Fibroblast of pulmonary artery (primary cell): ENCODE measurements at regions not wholly inside any gene's neighbourhood (a gene's known extent, or its start where the extent isn't known, plus 50 kb on each side); places are given as distances from the start of the nearest gene placed in this dataset.

Experiments
- DNase-seq: peaks from one replicate; pipeline ENCODE4 v3.0.0-alpha.2; 2010; ENCODE audit warnings: low read depth
- H3K4me3 ChIP-seq: replicated peaks from 2 replicates; pipeline ENCODE4 v1.5.1; 2011; ENCODE audit warnings: low read depth, mild to moderate bottlenecking, control low read depth, low read length, moderate library complexity
- CTCF ChIP-seq: IDR thresholded peaks from 2 replicates; pipeline ENCODE4 v1.5.1; 2011; ENCODE audit warnings: mild to moderate bottlenecking, control low read depth, low read length, inconsistent platforms; ENCODE audit errors: missing control alignments

DNA sequence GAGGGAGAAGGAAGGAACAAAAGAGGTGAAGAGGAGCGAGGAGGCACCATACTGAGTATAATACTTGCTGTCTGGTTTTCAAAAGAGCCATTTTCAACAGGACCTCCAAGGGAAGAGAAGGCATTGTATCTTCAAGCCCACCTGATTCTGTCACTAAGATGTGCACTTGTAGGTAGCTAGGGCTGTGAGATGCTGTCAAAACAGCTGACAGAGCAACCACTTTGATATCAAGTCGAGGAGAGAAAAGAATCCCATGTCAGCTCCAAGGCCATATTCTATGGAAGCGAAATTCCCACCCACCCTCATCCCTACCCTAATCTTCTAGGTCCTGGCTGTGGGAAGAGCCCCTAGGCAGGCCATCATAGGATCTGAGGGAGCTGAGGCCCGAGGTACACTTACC lies 70.9 kb upstream of the PRDM11 start:
- no peak for DNase-seq
- no peak overlapping the region for H3K4me3 ChIP-seq

DNA sequence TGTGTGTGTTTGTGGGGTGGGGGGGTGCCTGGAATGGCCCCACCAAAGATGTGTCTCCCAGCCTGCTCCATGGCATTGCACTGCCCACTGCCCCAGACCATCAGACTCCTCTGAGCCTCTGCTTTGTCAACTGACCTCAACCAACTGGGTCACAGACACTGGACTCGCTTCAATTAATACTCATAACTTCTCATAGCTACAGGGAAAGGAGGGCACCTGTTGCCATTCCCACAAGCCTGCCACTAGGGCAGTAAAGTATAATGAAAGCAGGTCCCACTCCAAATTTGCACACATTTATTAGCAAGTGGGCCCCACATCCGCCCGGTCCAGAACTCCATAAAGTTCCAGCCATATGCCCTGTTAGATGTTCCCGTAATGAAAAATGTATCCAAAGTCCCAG lies 70.5 kb upstream of the PRDM11 start:
- TF ChIP-seq CTCF = no peak
- no peak overlapping the region for H3K4me3 ChIP-seq
- DNase-seq = no peak

More for the DNA sequence above, 70.9 kb upstream of the PRDM11 start:
- no peak for TF ChIP-seq CTCF

- no peak for TF ChIP-seq CTCF
- no peak overlapping the region for H3K4me3 ChIP-seq
- DNase-seq = no peak
Measured at GRCh38 chr11:45076761-45077160, 69.7 kb upstream of the PRDM11 start.

DNA sequence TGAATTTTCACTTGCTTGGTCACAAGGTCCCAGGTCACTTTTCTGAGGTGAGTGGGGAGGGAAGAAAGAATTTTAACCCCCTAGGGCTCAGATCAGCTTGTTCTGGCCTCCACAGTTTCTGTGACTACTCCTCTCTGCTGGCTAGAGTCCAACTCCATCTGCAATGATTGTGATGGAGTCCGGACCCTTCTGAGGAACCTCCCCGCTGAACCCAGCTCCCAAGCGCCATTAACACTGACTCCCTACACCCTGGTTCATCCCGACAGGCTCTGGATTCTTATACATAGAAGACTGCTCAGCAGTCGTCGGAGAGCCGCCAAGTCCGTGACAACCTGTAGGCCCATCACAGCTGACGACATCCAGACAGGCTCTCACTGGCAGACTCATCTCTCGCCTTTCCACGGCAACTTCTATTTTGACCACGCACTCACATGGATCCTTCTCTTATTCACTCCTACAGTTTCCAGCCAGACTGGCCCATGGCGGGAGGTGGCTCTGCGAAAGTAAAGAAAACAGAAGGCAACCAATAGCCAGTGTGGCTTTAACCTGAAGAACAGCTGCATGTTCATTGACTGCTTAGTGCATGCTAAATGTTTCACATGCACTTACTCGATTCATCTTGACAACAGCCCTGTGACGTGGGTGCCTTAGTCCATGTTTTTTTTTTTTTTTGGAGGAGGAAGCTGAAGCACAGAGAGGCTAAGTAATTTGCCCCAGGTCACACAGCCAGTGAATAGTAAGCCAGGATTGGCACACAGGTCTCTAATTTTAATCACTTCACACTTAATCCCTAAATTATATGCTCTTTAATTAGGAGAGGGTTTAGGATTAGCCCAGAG lies 68.0 kb upstream of the PRDM11 start:
- TF ChIP-seq CTCF = no peak

GRCh38 chr11:45079075-45079444 lies 67.4 kb upstream of the PRDM11 start:
- no peak for TF ChIP-seq CTCF
- no peak overlapping the region for H3K4me3 ChIP-seq
- peak; percentile 31 for DNase-seq

More for the DNA sequence above, 68.0 kb upstream of the PRDM11 start:
- DNase-seq = peak; percentile 49
- no peak overlapping the region for H3K4me3 ChIP-seq

DNA sequence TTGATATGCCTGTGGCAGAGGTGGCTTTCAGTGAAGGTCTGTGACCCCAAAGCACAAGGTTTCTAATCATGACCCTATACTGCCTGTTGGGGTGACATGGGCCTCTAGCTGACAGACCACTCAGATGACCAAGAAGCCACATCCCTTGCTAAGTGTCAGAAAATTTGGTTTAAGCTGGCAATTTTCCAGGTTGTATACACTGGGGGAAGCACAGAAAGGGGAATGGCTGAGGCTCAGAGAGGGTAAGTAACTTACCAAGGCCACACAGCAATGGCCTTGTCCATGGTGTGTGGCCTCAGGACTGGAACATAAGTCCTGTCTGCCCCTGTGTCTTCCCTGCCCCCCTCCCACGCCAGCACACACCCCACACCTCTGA lies 66.9 kb upstream of the PRDM11 start:
- no peak overlapping the region for H3K4me3 ChIP-seq
- no peak for DNase-seq
- TF ChIP-seq CTCF = no peak
